GM12874 (cell line): ENCODE measurements at regions not wholly inside any gene's neighbourhood (a gene's known extent, or its start where the extent isn't known, plus 50 kb on each side); places are given as distances from the start of the nearest gene placed in this dataset.

Experiments
- CTCF ChIP-seq: IDR thresholded peaks from 2 replicates; pipeline ENCODE4 v1.5.1; 2011; ENCODE audit warnings: low read depth, mild to moderate bottlenecking, control low read depth, low read length, moderate library complexity; ENCODE audit not compliant: insufficient read depth

GRCh38 chr2:15865923-15866322, 74.4 kb upstream of the MYCN start:
- TF ChIP-seq CTCF = no peak

DNA sequence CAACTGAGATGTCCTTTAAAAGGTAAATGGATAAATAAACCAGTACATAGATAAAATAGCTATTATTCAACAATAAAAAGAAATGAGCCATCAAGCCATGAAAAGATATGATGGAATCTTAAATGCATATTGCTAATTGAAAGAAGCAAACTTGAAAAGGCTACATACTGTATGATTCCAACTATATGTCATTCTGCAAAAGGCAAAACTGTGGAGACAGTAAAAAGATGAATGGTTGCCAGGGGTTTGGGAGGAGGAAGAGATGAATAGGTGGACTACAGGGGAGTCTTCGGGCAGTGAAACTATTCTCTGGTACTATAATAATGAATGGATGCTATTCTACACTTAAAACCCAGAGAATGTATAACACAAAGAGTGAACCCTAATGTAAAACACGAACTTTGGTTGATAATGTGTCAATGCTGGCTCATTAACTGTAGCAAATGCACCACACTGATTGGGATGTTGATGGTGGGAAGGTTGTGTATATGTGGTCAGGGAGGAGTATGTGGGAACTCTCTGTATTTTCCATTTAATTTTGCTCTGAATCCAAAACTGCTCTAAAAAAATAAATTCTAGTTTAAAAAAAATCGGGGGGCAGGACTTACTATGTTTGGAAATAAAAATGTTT, 73.7 kb upstream of the MYCN start:
- no peak for TF ChIP-seq CTCF

GRCh38 chr2:15867194-15868171, 72.9 kb upstream of the MYCN start:
- TF ChIP-seq CTCF = no peak

DNA sequence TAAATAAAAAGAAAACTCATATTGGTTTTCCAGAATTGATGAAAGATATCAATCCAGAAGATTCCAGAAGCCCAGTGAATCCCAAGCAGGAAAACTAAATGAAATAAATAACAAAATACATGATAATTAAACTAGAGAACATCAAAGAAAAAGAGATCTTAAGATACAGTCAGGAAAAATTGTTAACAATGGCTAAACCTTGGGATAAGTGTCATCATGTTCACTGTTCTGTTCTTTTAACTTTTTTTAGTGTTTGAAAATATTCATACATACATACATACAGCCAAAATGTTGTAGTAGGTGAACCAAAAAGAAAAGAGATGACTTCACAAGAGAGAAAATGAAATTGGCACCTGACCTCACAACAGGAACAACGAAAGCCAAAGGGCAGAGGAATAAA, 72.2 kb upstream of the MYCN start:
- TF ChIP-seq CTCF = no peak

DNA sequence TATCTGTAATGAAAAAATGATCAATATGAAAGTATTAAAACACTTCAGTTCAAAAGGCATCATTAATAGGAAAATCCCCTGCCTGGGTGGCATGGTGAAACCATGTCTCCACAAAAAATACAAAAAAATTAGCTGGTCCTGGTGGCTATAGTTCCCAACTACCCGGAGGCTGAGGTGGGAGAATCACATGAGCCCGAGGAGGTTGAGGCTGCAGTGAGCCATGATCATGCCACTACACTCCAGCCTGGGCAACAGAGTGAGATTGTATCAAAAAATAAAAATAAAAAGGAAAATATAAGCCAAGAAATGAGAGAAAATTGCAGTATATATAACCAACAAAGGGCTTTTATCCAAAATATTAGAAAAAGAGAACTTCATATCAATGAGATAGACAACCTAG, 71.6 kb upstream of the MYCN start:
- TF ChIP-seq CTCF = no peak

GRCh38 chr2:15869396-15869795, 71.0 kb upstream of the MYCN start:
- no peak for TF ChIP-seq CTCF

GRCh38 chr2:15869871-15870270, 70.5 kb upstream of the MYCN start:
- TF ChIP-seq CTCF = no peak
